ENCODE measurements at regions not wholly inside any gene's neighbourhood (a gene's known extent, or its start where the extent isn't known, plus 50 kb on each side); places are given as distances from the start of the nearest gene placed in this dataset.

DNA sequence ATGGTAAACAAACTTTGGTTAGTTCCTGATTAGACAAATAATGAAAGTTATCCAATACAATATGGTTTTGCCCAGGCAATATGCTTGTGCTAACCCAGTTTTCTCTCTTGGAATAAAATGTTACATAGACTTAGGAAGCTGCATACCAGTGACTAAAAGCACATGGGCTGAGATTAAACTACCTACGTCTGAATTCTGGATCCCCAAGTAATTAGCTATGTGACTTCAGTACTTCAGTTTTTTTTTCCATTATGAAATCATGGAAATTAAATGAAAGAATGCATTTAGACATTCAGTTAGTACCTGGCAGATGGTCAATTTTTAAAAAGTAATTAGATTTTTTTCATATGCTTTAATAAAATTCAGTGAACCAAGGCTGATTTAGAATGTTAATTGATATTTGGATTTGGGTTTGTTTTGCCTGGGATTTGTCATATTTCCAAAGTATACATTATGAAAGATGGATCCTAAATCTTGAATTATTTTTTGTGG is 213.9 kb downstream of the PTH2R start:
- Mint-ChIP-seq H3K4me1 (no peaks in the 10 kb centered on the region), H3K4me3 (no peak overlapping the region), H3K36me3 (ENCODE audit: low read depth) (no peaks in the 10 kb centered on the region), H3K27me3 (no peaks in the 10 kb centered on the region), H3K27ac (no peak overlapping the region)
- ATAC-seq (no peak), DNase-seq (no peak)
- no peaks in the 10 kb centered on the region for H3K9me3 ChIP-seq (ENCODE audit: control insufficient read depth, low read length, poor library complexity, severe bottlenecking)

DNA sequence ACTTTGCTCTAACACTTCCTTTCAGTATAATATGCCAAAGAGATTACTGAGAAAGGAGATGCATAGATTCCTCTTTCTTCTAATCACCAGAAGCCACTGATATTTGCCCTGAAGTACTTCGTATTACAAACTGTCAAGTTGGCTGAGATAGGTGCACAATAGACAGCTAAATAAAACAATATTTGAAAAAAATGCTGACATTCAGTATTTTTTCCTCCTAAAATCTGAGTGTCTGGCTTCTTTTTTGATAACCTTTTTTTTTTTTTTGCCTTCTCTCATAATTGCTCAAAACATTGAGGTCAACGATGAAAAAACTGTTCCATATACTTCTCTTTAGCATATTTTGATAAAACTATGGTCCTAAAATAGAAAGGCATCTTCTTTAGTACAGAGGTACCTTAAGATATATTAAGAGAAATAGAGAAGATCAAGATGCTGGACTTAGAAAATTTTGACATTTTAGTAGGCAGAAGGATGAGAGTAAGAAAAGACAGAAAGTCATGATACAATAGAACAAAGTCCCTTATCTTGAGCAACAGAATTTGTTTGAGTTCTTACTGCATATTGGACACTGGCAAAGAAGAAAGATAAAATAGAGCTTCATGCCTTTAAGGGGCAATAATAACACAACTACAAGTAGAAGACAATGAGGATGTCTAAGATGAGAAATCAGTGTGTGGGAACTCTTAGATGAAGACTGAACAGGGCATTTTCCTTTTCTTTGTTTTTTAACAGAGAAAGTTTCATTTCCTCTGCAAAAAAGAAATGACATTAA is 220.7 kb downstream of the PTH2R start:
- Mint-ChIP-seq H3K4me1 (no peaks in the 10 kb centered on the region), H3K36me3 (ENCODE audit: low read depth) (no peaks in the 10 kb centered on the region), H3K27me3 (no peaks in the 10 kb centered on the region), H3K27ac (no peak overlapping the region), H3K4me3 (no peak overlapping the region)
- no peak for ATAC-seq
- DNase-seq, result no peak
- no peaks in the 10 kb centered on the region for H3K9me3 ChIP-seq (ENCODE audit: control insufficient read depth, low read length, poor library complexity, severe bottlenecking)

DNA sequence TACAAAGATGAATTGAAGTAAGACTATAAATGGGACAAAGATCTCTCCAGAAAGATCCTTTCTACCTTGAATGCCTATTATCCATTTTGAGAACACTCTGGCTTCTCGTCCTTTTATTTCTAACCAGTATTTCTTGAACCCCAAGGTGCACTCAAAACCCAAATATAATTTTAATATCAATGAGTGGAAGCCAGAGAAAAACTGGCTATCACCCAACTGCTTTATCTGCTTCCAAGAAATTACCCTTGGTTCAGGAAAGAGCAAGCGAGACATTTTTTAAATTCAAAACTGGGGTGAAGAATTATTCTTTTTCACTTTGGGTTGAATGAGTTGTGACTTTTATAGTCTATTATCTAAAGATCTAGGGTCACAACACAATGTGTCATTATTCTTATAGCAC is 221.3 kb downstream of the PTH2R start:
- Mint-ChIP-seq H3K36me3 (ENCODE audit: low read depth) (no peaks in the 10 kb centered on the region), H3K4me3 (no peak overlapping the region), H3K4me1 (no peaks in the 10 kb centered on the region), H3K27me3 (no peaks in the 10 kb centered on the region), H3K27ac (no peak overlapping the region)
- ATAC-seq, result no peak
- H3K9me3 ChIP-seq (ENCODE audit: control insufficient read depth, low read length, poor library complexity, severe bottlenecking), result no peaks in the 10 kb centered on the region
- DNase-seq, result no peak

DNA sequence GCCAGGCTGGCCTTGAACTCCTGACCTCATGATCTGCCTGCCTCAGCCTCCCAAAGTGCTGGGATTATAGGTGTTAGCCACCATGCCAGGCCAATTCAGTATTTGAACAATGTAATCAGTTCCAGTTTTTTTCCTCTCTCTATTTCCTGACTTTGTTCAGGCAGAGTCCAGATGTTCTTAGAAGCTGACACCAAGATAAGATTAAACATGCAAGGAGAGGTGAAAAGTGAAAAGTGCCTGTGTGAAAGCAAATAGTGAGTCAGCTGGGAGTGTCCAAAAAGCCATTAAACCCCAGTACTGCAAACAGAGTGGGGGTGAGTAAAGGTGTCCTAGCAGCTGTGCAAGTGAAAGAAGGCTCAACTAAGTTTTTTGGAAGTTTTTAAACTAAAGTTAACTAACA is 231.5 kb downstream of the PTH2R start:
- no peaks in the 10 kb centered on the region for H3K9me3 ChIP-seq (ENCODE audit: control insufficient read depth, low read length, poor library complexity, severe bottlenecking)
- no peaks in the 10 kb centered on the region for H3K4me1 Mint-ChIP-seq
- no peak overlapping the region for H3K4me3 Mint-ChIP-seq
- no peak overlapping the region for H3K27ac Mint-ChIP-seq
- no peaks in the 10 kb centered on the region for H3K27me3 Mint-ChIP-seq
- no peaks in the 10 kb centered on the region for H3K36me3 Mint-ChIP-seq (ENCODE audit: low read depth)
- no peak for DNase-seq
- ATAC-seq, result no peak

DNA sequence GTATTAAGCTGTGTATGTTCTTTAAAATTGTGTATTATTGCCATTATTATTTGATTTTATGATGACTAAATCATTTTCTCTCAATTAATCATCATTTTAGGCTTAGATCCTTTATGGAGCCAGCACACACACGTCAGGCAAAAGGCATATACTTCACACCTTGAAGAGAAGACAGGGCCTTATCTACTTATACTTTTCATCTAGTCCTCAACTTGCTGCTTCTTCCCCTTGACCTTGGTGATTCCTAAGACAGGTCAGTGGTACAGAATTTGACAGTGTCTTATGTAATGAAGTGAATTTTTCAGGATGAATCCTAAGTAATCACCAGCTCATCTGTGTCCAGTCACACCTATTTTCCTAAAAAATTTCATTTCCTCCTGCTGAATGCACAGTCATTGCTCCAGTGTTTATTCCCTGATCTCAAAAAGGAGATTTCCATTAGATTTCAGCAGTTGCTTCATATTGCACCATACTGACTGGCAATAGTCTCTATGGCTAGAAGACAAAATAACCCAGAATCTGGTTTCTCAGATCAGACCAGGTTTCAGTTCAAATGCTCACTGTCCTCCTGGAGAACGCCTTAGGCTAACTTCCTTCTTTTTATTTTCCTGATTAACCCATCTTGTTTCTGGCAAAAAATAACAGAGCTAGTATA is 235.7 kb downstream of the PTH2R start:
- Mint-ChIP-seq H3K4me1 (no peaks in the 10 kb centered on the region), H3K36me3 (ENCODE audit: low read depth) (no peaks in the 10 kb centered on the region), H3K4me3 (no peak overlapping the region), H3K27me3 (no peaks in the 10 kb centered on the region), H3K27ac (no peak overlapping the region)
- ATAC-seq (no peak), DNase-seq (no peak)
- H3K9me3 ChIP-seq (ENCODE audit: control insufficient read depth, low read length, poor library complexity, severe bottlenecking), result no peaks in the 10 kb centered on the region

DNA sequence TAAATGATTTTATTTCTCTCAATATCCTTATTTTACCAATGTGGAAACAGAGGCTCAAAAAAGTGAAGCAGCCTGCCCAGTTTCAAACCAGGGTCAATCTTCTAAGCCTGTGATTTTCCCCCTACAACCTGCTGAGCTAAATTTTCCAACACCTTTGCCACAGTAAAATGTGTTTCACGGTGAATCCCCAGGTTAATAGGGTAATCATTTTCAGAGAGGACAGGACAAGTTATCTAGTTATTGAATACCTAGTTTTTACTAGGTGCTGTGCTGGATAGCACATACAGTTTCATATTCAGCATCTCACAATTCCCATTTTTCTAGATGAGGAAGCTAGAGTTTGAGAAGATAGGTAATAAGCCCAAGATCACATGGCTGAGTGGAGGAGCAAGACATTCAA is 236.6 kb downstream of the PTH2R start:
- no peaks in the 10 kb centered on the region for H3K4me1 Mint-ChIP-seq
- H3K4me3 Mint-ChIP-seq, result no peak overlapping the region
- DNase-seq (no peak), ATAC-seq (no peak)
- H3K27ac Mint-ChIP-seq, result no peak overlapping the region
- no peaks in the 10 kb centered on the region for H3K27me3 Mint-ChIP-seq
- H3K9me3 ChIP-seq (ENCODE audit: control insufficient read depth, low read length, poor library complexity, severe bottlenecking), result no peaks in the 10 kb centered on the region
- no peaks in the 10 kb centered on the region for H3K36me3 Mint-ChIP-seq (ENCODE audit: low read depth)

DNA sequence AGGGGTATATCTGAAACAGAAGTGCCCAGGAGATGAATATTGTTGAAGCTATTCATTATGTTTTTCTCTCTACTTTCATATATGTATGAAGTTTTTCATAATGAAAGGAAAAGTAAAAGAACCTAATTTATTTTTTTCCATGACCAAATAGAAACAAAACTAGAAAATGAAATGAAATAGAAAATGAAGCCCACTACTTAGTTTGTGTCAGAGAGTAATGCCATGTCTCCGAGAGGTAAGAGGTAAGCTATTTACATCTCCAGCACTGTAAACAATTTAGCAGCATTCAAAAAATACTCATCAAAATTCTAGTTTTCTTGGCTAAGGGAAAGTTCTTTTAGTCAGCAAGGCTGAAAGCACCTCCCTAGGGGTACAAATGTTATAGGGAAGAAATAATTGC is 238.6 kb downstream of the PTH2R start:
- Mint-ChIP-seq H3K27ac (no peak overlapping the region), H3K36me3 (ENCODE audit: low read depth) (no peaks in the 10 kb centered on the region)

DNA sequence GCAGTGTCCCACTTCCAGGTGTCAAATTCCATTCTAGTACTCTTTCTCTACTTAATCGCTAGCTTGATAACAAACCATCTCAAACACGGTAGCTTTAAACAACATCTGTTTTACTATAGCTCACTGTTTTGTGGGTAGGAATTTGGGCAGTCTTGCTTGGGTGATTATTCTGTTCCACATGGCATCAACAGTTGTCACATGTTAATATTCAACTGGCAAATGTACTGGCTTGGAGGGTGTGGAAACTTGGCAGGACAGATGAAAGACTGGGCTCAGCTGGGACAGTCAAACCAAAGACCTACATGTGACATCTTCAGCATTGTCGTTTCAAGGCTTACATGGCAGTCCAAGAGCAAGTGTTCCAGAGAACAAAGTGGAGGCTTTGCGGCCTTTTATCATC is 241.8 kb downstream of the PTH2R start:
- Mint-ChIP-seq H3K27ac (no peak overlapping the region), H3K36me3 (ENCODE audit: low read depth) (no peaks in the 10 kb centered on the region), H3K4me3 (no peak overlapping the region), H3K4me1 (no peaks in the 10 kb centered on the region), H3K27me3 (no peaks in the 10 kb centered on the region)
- ATAC-seq (no peak), DNase-seq (no peak)
- no peaks in the 10 kb centered on the region for H3K9me3 ChIP-seq (ENCODE audit: control insufficient read depth, low read length, poor library complexity, severe bottlenecking)

More for the DNA sequence above, 238.6 kb downstream of the PTH2R start:
- no peaks in the 10 kb centered on the region for H3K4me1 Mint-ChIP-seq
- no peak for ATAC-seq
- H3K9me3 ChIP-seq (ENCODE audit: control insufficient read depth, low read length, poor library complexity, severe bottlenecking), result no peaks in the 10 kb centered on the region
- H3K27me3 Mint-ChIP-seq, result no peaks in the 10 kb centered on the region
- no peak for DNase-seq
- H3K4me3 Mint-ChIP-seq, result no peak overlapping the region

DNA sequence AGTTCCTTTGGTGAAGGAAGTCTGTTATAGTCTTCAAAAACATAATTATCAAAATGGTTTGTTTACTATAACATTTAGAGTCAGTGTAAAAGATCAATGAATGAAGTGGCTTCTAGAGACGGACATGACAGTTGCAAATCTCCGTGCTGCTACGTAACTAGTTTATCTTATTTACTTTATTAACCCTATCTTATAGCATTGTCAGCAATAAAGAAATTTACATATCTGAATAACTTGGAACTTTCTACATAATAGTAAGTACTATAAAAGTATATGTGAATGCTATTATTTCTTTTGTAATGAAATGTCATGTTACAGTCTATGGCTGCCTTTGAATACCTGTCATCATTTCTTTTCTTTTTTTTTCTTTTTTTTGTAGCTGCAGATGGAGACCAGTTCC is 246.8 kb downstream of the PTH2R start:
- Mint-ChIP-seq H3K4me1 (no peaks in the 10 kb centered on the region), H3K27me3 (no peaks in the 10 kb centered on the region), H3K4me3 (no peak overlapping the region), H3K36me3 (ENCODE audit: low read depth) (no peaks in the 10 kb centered on the region), H3K27ac (no peak overlapping the region)
- DNase-seq, result no peak
- H3K9me3 ChIP-seq (ENCODE audit: control insufficient read depth, low read length, poor library complexity, severe bottlenecking), result no peaks in the 10 kb centered on the region
- no peak for ATAC-seq

DNA sequence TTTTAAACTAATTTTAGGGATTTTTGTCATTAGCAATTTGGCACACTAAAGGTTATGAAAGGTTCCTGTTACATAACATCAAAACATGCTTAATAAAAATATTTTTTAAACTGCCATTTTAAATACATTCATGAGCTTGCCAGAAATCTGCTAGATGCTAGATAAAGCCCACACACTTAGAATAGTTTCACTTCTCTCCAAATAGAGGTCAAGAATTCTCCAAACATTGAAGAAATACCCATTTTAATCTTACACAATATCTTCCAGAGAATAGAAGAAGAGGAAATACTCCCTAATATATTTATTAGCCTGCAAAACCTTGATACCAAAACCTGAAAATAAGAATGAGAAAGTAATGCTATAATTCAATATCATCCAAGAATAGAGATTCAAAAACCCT is 247.5 kb downstream of the PTH2R start:
- no peak overlapping the region for H3K27ac Mint-ChIP-seq
- no peaks in the 10 kb centered on the region for H3K27me3 Mint-ChIP-seq
- DNase-seq (no peak), ATAC-seq (no peak)
- H3K9me3 ChIP-seq (ENCODE audit: control insufficient read depth, low read length, poor library complexity, severe bottlenecking), result no peaks in the 10 kb centered on the region
- H3K4me1 Mint-ChIP-seq, result no peaks in the 10 kb centered on the region
- no peaks in the 10 kb centered on the region for H3K36me3 Mint-ChIP-seq (ENCODE audit: low read depth)
- H3K4me3 Mint-ChIP-seq, result no peak overlapping the region

DNA sequence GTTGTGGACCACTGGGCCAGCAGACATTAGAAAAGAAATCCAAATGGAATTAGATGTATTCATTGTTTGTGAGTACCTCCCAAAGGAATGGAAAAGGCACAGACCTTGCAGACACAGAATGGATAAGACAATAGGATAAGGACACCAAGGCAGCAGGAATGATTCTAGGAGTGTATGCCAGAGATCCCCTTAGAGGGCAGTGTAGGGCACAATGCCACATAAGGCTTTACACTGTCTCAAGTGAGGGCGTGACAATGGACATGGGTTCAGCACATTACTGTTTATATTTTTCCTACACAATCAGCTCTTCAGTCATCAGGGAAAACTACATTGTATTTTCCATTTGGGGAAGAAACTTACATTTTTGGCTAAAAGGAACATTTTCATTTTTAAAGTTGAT is 250.9 kb downstream of the PTH2R start:
- no peaks in the 10 kb centered on the region for H3K4me1 Mint-ChIP-seq
- H3K27me3 Mint-ChIP-seq, result no peaks in the 10 kb centered on the region
- H3K4me3 Mint-ChIP-seq, result no peak overlapping the region
- H3K9me3 ChIP-seq (ENCODE audit: control insufficient read depth, low read length, poor library complexity, severe bottlenecking), result no peaks in the 10 kb centered on the region
- no peaks in the 10 kb centered on the region for H3K36me3 Mint-ChIP-seq (ENCODE audit: low read depth)
- no peak for ATAC-seq
- H3K27ac Mint-ChIP-seq, result no peak overlapping the region
- DNase-seq, result no peak

DNA sequence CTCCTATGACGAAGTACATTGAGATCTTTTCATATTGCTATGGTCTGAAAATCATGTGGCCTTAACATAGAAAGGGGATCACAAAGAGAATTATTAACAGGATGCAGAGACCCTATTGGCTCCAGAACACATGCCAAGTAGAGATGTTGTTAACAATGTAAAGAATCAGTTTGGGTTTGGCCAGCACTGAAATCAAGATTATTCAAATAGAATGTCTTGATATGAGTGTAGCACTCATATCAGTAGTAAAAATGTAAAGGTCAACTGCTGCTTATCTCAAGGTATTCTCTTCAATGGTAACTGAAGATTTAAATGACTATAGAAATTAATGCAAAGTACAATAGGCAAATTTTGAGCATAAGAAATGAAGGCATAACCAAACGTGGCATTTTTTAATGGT is 262.8 kb downstream of the PTH2R start:
- ATAC-seq, result no peak
- no peak for DNase-seq

DNA sequence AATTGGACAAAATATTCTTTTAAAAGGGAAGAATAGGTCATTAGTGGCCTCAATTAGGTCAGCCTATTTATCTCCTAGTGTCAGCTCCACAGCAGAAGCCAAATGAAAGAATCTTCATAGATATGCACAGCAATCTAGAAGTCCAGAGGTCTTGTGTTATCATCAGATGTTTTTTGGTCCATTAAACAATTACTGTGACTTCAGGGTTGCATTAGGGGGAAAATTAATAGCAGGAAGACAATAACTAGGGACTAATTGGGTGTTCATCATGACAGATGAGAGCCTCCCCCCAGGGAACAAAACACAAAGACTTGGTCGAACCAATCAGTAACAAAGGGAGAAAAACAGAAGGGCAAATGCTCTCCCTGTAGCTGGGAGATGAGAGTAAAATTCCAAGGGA is 264.7 kb downstream of the PTH2R start:
- Mint-ChIP-seq H3K36me3 (ENCODE audit: low read depth) (no peaks in the 10 kb centered on the region), H3K27ac (no peak overlapping the region), H3K4me3 (no peak overlapping the region), H3K27me3 (no peaks in the 10 kb centered on the region), H3K4me1 (no peaks in the 10 kb centered on the region)
- ATAC-seq (no peak), DNase-seq (no peak)
- no peaks in the 10 kb centered on the region for H3K9me3 ChIP-seq (ENCODE audit: control insufficient read depth, low read length, poor library complexity, severe bottlenecking)

More for the DNA sequence above, 262.8 kb downstream of the PTH2R start:
- Mint-ChIP-seq H3K36me3 (ENCODE audit: low read depth) (no peaks in the 10 kb centered on the region), H3K4me3 (no peak overlapping the region), H3K27me3 (no peaks in the 10 kb centered on the region), H3K4me1 (no peaks in the 10 kb centered on the region), H3K27ac (no peak overlapping the region)
- H3K9me3 ChIP-seq (ENCODE audit: control insufficient read depth, low read length, poor library complexity, severe bottlenecking), result no peaks in the 10 kb centered on the region
